Hepatocyte (in vitro differentiated cells): ENCODE measurements at regions not wholly inside any gene's neighbourhood (a gene's known extent, or its start where the extent isn't known, plus 50 kb on each side); places are given as distances from the start of the nearest gene placed in this dataset.

Experiments used
- DNase-seq: peaks from one replicate; pipeline ENCODE4 v3.0.0-alpha.2; 2016; ENCODE audit warnings: low spot score
- H2AFZ ChIP-seq: fragments of 200-600 bp; sonication (generic); 2 replicates; pipeline ENCODE4 v1.6.0; 2016; ENCODE audit warnings: antibody characterized with exemption, mild to moderate bottlenecking
- H3K27ac ChIP-seq: fragments of 200-600 bp; sonication (generic); 2 replicates; pipeline ENCODE4 v1.5.1; 2016; ENCODE audit warnings: mild to moderate bottlenecking
- H3K27me3 ChIP-seq: fragments of 200-600 bp; sonication (generic); 2 replicates; pipeline ENCODE4 v1.6.1; 2016
- H3K36me3 ChIP-seq: fragments of 200-600 bp; sonication (generic); replicated peaks from 2 replicates; pipeline ENCODE4 v1.5.1; 2016; ENCODE audit warnings: low read depth; ENCODE audit not compliant: insufficient read depth
- H3K4me1 ChIP-seq: fragments of 200-600 bp; sonication (generic); 2 replicates; pipeline ENCODE4 v1.5.1; 2016; ENCODE audit warnings: mild to moderate bottlenecking, moderate library complexity; ENCODE audit not compliant: insufficient read depth
- H3K4me2 ChIP-seq: fragments of 200-600 bp; sonication (generic); 2 replicates; pipeline ENCODE4 v1.6.0; 2016
- H3K4me3 ChIP-seq: fragments of 200-600 bp; sonication (generic); 2 replicates; pipeline ENCODE4 v1.5.1; 2016; ENCODE audit warnings: mild to moderate bottlenecking
- H3K79me2 ChIP-seq: fragments of 200-600 bp; sonication (generic); 2 replicates; pipeline ENCODE4 v1.6.0; 2017; ENCODE audit warnings: mild to moderate bottlenecking
- H3K9me2 ChIP-seq: fragments of 200-600 bp; sonication (generic); replicated peaks from 2 replicates; pipeline ENCODE4 v1.6.0; 2017; ENCODE audit warnings: mild to moderate bottlenecking; ENCODE audit not compliant: insufficient read depth
- H3K9me3 ChIP-seq: fragments of 200-600 bp; sonication (generic); 2 replicates; pipeline ENCODE4 v1.5.1; 2016; ENCODE audit warnings: low read depth, mild to moderate bottlenecking
- H4K20me1 ChIP-seq: fragments of 200-600 bp; sonication (generic); 2 replicates; pipeline ENCODE4 v1.6.0; 2016; ENCODE audit warnings: mild to moderate bottlenecking; ENCODE audit not compliant: insufficient read depth, poor library complexity, severe bottlenecking
- CTCF ChIP-seq: fragments of 200-600 bp; sonication (generic); IDR thresholded peaks from 2 replicates; pipeline ENCODE4 v1.5.1; 2016; ENCODE audit warnings: antibody characterized with exemption, mild to moderate bottlenecking; ENCODE audit not compliant: poor library complexity
- EZH2 ChIP-seq: fragments of 200-600 bp; sonication (generic); IDR thresholded peaks from 2 replicates; pipeline ENCODE4 v1.6.1; 2016; ENCODE audit warnings: antibody characterized with exemption, mild to moderate bottlenecking, borderline replicate concordance
- EZH2phosphoT487 ChIP-seq: fragments of 200-600 bp; sonication (generic); IDR thresholded peaks from one replicate; pipeline ENCODE4 v1.6.1; 2018; ENCODE audit warnings: antibody characterized with exemption, mild to moderate bottlenecking, low read depth, moderate library complexity; ENCODE audit not compliant: unreplicated experiment, severe bottlenecking
- WGBS: methylation state at CpG from one replicate; pipeline ENCODE4 v1.1.6; 2016; ENCODE audit warnings: low lambda C conversion rate; ENCODE audit errors: missing lambda C conversion rate; 5-methylcytosine and 5-hydroxymethylcytosine counted together

GRCh38 chr9:23532282-23532681 lies 293.8 kb downstream of the ELAVL2 start:
- TF ChIP-seq EZH2 (no peak), CTCF (no peak), EZH2phosphoT487 (no peak)
- no peak overlapping the region for H3K4me3 ChIP-seq
- no peak overlapping the region for H3K27ac ChIP-seq
- 68% methylated on average over 2 of the region's 2 CpGs for WGBS
- H3K4me1 ChIP-seq = no peaks in the 10 kb centered on the region
- H3K9me2 ChIP-seq = no peaks in the 10 kb centered on the region
- H2AFZ ChIP-seq = no peak overlapping the region
- H3K4me2 ChIP-seq = no peak overlapping the region
- no peaks in the 10 kb centered on the region for H3K79me2 ChIP-seq
- DNase-seq = no peak
- H3K36me3 ChIP-seq = no peaks in the 10 kb centered on the region
- no peaks in the 10 kb centered on the region for H4K20me1 ChIP-seq
- no peaks in the 10 kb centered on the region for H3K27me3 ChIP-seq
- H3K9me3 ChIP-seq = no peaks in the 10 kb centered on the region

- H3K79me2 ChIP-seq = no peaks in the 10 kb centered on the region
- H3K27ac ChIP-seq = no peak overlapping the region
- H4K20me1 ChIP-seq = no peaks in the 10 kb centered on the region
- no peaks in the 10 kb centered on the region for H3K9me2 ChIP-seq
- peak overlapping the region; percentile 70 for H3K4me2 ChIP-seq
- no peak overlapping the region for H3K4me3 ChIP-seq
- TF ChIP-seq EZH2 (no peak), EZH2phosphoT487 (no peak), CTCF (no peak)
- H2AFZ ChIP-seq = peak overlapping the region; percentile 70
- H3K4me1 ChIP-seq = no peaks in the 10 kb centered on the region
- no peaks in the 10 kb centered on the region for H3K9me3 ChIP-seq
- 22% methylated on average over 17 of the region's 17 CpGs for WGBS
- no peaks in the 10 kb centered on the region for H3K27me3 ChIP-seq
- no peaks in the 10 kb centered on the region for H3K36me3 ChIP-seq
- no peak for DNase-seq
Observed at GRCh38 chr9:23537192-23538066, 288.6 kb downstream of the ELAVL2 start.

- H3K27me3 ChIP-seq = no peaks in the 10 kb centered on the region
- no peaks in the 10 kb centered on the region for H3K79me2 ChIP-seq
- H3K9me2 ChIP-seq = no peaks in the 10 kb centered on the region
- no peaks in the 10 kb centered on the region for H3K4me1 ChIP-seq
- no peak overlapping the region for H3K27ac ChIP-seq
- H2AFZ ChIP-seq = peak overlapping the region; percentile 70
- 59% methylated on average over 12 of the region's 12 CpGs for WGBS
- H3K4me2 ChIP-seq = peak overlapping the region; percentile 70
- no peaks in the 10 kb centered on the region for H3K36me3 ChIP-seq
- TF ChIP-seq EZH2 = no peak
- TF ChIP-seq CTCF = no peak
- TF ChIP-seq EZH2phosphoT487 = no peak
- H3K9me3 ChIP-seq = no peaks in the 10 kb centered on the region
- no peak for DNase-seq
- no peak overlapping the region for H3K4me3 ChIP-seq
- no peaks in the 10 kb centered on the region for H4K20me1 ChIP-seq
Observed at GRCh38 chr9:23538067-23538402, 288.0 kb downstream of the ELAVL2 start.
